Activated T-helper 1 cell treated with anti-CD3 and anti-CD28 coated beads, Interleukin-12 subunit alpha, Interleukin-12 subunit beta, Interleukin-2, Interleukin-4 antibody, amounts not matched to agents 30 ng/mL and 10 ng/mL and 1 ng/mL, durations not matched to agents 14 hours and 24 hours and 36 hours (primary cell): ENCODE measurements at regions not wholly inside any gene's neighbourhood (a gene's known extent, or its start where the extent isn't known, plus 50 kb on each side); places are given as distances from the start of the nearest gene placed in this dataset.

Experiments
- DNase-seq: peaks from one replicate; pipeline ENCODE4 v3.0.0; 2021; ENCODE audit warnings: low spot score
- H3K27ac Mint-ChIP-seq: one replicate; pipeline ENCODE4 v1.8.0; 2021; ENCODE audit warnings: mild to moderate bottlenecking, mixed read lengths
- H3K27me3 Mint-ChIP-seq: one replicate; pipeline ENCODE4 v1.8.0; 2022; ENCODE audit warnings: mild to moderate bottlenecking, moderate library complexity, mixed read lengths; ENCODE audit not compliant: insufficient read depth
- H3K36me3 Mint-ChIP-seq: one replicate; pipeline ENCODE4 v1.8.0; 2021; ENCODE audit warnings: low read depth, mixed read lengths
- H3K4me1 Mint-ChIP-seq: one replicate; pipeline ENCODE4 v1.8.0; 2021; ENCODE audit warnings: low read depth, mixed read lengths
- H3K4me3 Mint-ChIP-seq: one replicate; pipeline ENCODE4 v1.8.0; 2021; ENCODE audit warnings: mild to moderate bottlenecking, moderate library complexity, mixed read lengths
- H3K9me3 Mint-ChIP-seq: one replicate; pipeline ENCODE4 v1.8.0; 2021; ENCODE audit warnings: mixed read lengths
- intact Hi-C: fragments of 100-400 bp; cut with micrococcal nuclease; formaldehyde crosslinking; loops from one replicate; pipeline ENCODE4 v1.15.1; 2024

DNA sequence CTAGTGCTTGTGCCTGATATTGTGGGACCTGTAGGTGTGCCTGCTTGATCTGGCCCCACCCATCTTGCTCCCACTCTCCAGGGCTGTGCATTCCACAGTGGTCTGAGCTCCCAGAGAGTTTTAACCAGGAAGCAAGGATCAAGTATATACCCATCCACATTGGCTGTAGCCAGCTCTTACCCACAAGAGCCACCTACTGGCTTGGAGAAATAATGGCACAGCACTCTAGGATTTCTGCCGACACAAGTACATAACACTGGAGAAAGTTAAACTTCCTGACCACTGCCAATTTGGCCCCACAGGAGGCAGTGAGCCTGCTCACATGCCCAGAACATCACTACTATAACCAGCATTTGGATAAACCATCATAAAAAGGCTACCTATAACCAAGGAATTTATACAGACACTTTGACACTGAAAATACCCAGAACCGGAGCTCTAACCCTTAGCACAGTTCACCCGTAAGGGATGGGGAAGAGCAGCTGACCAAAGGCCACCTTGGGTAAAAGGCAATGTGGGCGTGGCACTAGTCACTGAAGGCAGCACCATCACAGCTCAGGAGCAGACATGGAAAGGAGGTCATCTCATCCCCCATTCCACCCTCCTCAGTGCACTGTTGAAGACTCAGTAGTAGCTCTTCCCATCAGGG lies 440.4 kb downstream of the BTBD3 start:
- intact Hi-C loops: no loop called here
- Mint-ChIP-seq H3K4me3 (no peak overlapping the region), H3K36me3 (no peaks in the 10 kb centered on the region), H3K27ac (no peak overlapping the region), H3K9me3 (peaks cover 12% of the 10 kb centered on the region), H3K27me3 (no peaks in the 10 kb centered on the region), H3K4me1 (no peaks in the 10 kb centered on the region)
- no peak for DNase-seq

DNA sequence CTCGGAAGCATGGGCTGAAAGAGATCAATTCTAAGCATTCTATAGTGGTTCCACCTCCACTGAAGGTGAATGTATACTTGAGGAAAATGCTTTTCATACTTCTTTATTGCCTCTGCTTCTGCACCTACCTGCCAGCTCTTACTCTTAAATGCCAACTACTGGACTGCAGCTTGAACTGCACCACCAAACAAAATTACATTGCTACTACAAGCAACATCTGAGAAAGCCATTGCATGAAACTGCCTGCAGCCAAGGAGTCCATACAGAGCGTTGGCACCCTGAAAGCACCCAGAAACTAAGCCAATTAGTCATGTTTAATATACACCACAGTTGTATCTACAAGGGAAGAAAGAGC lies 440.9 kb downstream of the BTBD3 start:
- no peaks in the 10 kb centered on the region for H3K27me3 Mint-ChIP-seq
- H3K9me3 Mint-ChIP-seq: peaks cover 14% of the 10 kb centered on the region
- no peak overlapping the region for H3K4me3 Mint-ChIP-seq
- H3K36me3 Mint-ChIP-seq: no peaks in the 10 kb centered on the region
- H3K27ac Mint-ChIP-seq: no peak overlapping the region
- H3K4me1 Mint-ChIP-seq: no peaks in the 10 kb centered on the region
- no peak for DNase-seq
- intact Hi-C loops: no loop called here

DNA sequence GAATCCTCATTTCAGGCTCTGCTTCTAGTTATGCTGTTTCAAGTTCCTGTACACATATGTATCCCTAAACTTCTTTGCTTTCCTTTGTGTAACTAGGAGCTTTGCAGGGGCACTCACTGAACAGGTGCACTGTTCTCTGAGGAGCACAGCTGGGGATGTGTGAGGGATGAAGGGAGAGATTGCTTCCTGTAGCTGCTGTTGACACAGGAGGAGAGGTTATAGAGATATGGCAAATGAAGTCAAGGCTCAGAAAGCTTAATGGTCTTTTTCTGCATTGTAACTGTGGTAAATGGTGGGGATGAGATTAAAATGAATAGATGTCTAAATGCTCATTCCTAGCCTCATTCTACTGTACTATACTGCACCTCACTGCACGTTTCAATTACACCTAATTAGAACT lies 454.3 kb downstream of the BTBD3 start:
- DNase-seq: no peak
- Mint-ChIP-seq H3K4me3 (no peak overlapping the region), H3K27ac (no peak overlapping the region), H3K4me1 (no peaks in the 10 kb centered on the region), H3K9me3 (peaks cover 10% of the 10 kb centered on the region), H3K36me3 (no peaks in the 10 kb centered on the region), H3K27me3 (no peaks in the 10 kb centered on the region)
- intact Hi-C loops: no loop called here

DNA sequence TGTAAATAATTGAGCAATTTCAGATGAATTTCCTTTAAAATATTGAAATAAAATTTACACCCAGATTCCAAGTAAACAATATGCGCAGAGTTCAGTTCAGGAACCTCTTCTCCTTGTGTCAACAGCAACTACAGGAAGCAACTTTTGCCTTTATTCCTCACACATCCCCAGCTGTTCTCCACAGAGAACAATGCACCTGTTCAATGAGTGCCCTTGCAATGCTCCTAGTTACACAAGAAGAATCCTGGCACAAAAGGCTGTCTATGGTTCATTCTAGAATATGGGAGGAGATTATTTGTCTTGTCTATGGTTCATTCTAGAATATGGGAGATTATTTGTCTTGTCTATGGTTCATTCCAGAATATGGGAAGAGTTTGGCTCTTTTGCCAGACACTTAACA lies 454.9 kb downstream of the BTBD3 start:
- Mint-ChIP-seq H3K36me3 (no peaks in the 10 kb centered on the region), H3K4me3 (no peak overlapping the region), H3K9me3 (peaks cover 10% of the 10 kb centered on the region), H3K27ac (no peak overlapping the region), H3K27me3 (no peaks in the 10 kb centered on the region), H3K4me1 (no peaks in the 10 kb centered on the region)
- DNase-seq: no peak
- intact Hi-C loops: no loop called here

DNA sequence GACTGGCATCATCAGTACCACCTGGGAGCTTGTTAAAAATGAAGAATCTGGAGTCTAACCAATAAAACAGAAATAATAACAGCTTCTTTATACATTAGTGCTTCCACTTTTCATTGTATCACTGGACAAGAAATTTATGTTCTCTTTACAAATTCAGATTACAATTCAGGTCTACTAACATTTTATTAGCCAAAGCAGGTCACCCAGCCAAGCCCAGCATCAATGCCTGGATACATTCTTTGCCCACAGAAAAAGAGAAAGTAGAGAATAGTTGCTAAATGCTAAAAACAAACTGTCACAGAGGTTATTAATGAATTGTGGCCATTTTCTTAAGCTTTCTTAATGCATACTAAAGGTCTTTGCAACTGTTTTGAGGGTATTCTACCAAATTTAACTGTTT lies 458.3 kb downstream of the BTBD3 start:
- intact Hi-C loops: no loop called here
- Mint-ChIP-seq H3K27me3 (no peaks in the 10 kb centered on the region), H3K4me3 (no peak overlapping the region), H3K9me3 (peaks cover 12% of the 10 kb centered on the region), H3K4me1 (no peaks in the 10 kb centered on the region), H3K36me3 (no peaks in the 10 kb centered on the region), H3K27ac (no peak overlapping the region)
- DNase-seq: no peak

DNA sequence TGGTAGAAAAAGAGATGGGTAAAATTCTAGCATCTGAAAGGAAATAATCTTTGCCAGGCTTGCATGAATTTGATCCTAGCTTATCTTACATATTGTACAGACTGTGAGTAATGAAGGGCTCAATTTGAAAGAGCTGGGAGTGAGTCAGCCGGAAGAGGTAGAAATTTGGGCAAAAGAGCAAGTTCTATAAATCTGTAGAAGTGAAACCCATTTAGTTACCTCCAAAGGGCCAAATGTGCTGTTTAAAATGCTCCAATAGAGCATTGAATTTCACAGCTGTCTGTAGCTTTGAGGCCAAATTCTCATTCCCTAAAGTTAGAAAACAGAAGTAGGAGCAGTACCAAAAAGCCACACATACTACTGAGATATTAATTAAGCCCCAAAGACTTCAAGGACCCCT lies 466.1 kb downstream of the BTBD3 start:
- intact Hi-C loops: no loop called here
- Mint-ChIP-seq H3K4me1 (no peaks in the 10 kb centered on the region), H3K9me3 (peaks cover 12% of the 10 kb centered on the region), H3K36me3 (no peaks in the 10 kb centered on the region), H3K27ac (no peak overlapping the region), H3K4me3 (no peak overlapping the region), H3K27me3 (no peaks in the 10 kb centered on the region)
- DNase-seq: no peak

DNA sequence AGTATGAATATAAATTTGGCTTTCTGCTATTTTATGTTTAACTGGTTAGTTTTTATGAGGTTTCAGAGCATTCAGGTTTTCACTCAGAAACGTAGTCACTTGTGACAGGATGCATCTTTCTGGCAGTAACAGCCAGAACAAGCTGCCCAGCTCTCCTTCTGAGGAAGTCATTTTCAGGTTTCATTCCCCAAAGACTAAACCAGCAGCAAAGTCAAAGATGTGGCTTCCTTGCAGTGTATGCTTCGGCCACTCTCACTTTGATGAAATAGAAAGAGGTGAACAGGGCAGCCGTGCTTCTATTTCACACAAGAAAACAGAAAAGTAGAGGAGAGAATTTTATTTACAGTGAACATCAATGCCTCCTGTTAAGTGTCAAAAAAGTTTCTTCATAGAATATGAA lies 469.1 kb downstream of the BTBD3 start:
- no peak for DNase-seq
- Mint-ChIP-seq H3K36me3 (no peaks in the 10 kb centered on the region), H3K27ac (no peak overlapping the region), H3K9me3 (peaks cover 12% of the 10 kb centered on the region), H3K4me3 (no peak overlapping the region), H3K27me3 (no peaks in the 10 kb centered on the region), H3K4me1 (no peaks in the 10 kb centered on the region)
- intact Hi-C loops: no loop called here

DNA sequence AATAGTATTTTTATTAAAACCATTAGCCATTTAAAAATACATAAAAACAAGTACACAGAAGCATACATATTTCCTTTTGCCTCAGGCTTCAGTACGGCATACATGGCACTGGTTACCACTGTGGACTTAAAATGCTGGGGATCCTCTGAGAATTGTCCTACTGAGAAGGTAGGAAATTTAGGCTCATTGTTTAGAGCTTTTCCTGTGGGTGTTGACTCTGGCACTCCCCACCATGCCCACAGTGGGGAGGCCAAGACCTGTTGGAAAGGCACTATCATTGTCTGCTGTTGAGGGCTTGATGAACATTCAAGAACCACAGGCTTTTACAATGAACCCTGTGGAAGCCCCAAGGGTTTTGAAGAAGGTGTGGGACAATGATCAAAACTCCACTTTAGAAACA lies 473.4 kb downstream of the BTBD3 start:
- DNase-seq: no peak
- Mint-ChIP-seq H3K4me3 (no peak overlapping the region), H3K4me1 (no peaks in the 10 kb centered on the region), H3K9me3 (peaks cover 6% of the 10 kb centered on the region), H3K27ac (no peak overlapping the region), H3K27me3 (no peaks in the 10 kb centered on the region), H3K36me3 (no peaks in the 10 kb centered on the region)
- intact Hi-C loops: no loop called here

DNA sequence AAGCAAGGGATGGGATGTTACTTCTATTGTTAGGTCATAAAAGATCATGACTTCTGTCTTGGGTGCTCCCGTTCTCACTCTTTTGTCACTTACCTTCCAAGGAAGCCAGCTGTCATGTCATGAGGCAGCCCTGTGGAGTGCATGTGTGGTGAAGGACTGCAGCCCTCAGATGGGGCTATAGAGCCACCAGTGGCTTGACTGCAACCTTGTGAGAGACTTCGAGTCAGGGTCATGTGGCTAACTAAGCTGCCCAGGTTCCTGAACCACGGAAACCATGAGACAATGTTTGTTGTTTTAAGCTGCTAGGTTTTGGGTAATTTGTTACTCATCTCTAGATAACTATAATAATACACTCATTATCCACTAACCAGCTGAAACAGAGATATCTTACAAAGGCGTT lies 477.1 kb downstream of the BTBD3 start:
- Mint-ChIP-seq H3K27ac (no peak overlapping the region), H3K27me3 (no peaks in the 10 kb centered on the region), H3K4me3 (no peak overlapping the region), H3K4me1 (no peaks in the 10 kb centered on the region), H3K36me3 (no peaks in the 10 kb centered on the region), H3K9me3 (peaks cover 6% of the 10 kb centered on the region)
- no peak for DNase-seq
- intact Hi-C loops: no loop called here

DNA sequence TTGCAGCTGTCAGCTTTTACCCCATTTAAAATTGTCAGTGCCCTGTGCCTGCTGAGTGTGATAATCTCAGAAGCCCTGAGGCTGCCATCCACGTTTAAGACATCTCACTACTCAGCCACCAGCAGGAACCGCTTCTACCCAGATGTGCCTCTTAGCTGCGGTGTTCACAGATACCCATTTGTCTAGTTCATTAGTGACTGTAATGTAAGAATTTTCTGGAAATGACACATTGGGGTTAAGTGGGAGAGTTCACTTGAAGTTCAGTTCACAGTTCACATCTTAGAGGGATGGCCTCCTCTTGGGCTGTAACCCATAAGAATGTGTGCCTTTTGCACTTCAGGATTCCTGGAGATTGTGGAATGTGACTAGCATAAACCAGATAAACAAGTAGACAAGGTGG lies 477.7 kb downstream of the BTBD3 start:
- Mint-ChIP-seq H3K27me3 (no peaks in the 10 kb centered on the region), H3K4me1 (no peaks in the 10 kb centered on the region), H3K36me3 (no peaks in the 10 kb centered on the region), H3K27ac (no peak overlapping the region), H3K9me3 (peaks cover under 1% of the 10 kb centered on the region), H3K4me3 (no peak overlapping the region)
- no peak for DNase-seq
- intact Hi-C loops: no loop called here

DNA sequence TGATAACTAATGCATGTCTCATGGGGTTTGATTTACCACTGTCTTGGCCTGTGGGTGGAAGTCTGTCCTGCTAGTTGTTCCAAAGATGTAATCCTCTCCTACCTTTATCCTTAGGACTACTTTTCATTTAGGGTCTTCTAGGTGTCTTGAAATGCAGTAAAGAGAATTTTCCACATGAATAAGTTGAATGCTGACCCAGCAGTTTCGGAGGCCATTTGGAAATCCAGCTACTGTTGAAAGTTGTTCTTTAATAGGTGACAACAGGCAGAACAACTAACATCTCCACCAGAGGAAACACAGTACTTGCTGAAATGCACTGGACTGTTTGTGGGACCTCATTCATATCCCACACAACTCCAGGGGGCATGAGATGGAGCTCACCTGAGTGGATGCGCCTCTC lies 478.1 kb downstream of the BTBD3 start:
- Mint-ChIP-seq H3K4me3 (no peak overlapping the region), H3K4me1 (no peaks in the 10 kb centered on the region), H3K9me3 (no peaks in the 10 kb centered on the region), H3K27me3 (no peaks in the 10 kb centered on the region), H3K27ac (no peak overlapping the region), H3K36me3 (no peaks in the 10 kb centered on the region)
- no peak for DNase-seq
- intact Hi-C loops: no loop called here

DNA sequence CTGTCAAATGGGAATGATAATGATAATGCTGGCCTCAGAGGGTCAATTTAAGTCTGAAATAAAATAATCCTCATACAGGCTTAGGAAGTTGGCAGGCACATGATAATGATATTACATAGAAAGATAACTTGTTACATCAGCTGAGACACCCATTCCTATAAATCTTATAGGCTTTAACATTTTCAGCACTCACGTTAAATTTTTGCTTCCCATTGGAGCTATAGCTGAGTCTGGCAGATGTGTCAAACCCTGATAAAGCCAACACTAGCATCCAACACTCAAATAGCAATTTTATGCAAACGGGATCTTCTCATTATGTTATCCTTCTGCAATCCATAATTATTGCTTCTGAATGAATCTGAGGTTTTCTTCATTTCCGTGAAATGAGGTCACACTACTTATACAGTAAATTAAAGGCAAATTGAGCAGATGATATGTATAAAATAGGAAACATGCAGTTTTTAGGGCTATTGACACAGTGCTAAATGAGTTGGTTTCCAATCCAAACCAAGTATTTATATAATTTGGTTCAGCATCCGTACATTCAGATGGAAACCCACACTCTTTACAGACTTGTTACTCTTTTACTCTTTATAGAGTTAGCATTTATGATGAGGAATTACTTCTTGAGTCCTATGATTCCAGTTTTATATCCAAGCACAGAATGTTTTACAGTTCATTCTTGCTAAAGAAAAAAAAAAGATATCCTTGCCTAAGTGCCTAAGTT lies 481.6 kb downstream of the BTBD3 start:
- H3K4me1 Mint-ChIP-seq: no peaks in the 10 kb centered on the region
- H3K27ac Mint-ChIP-seq: no peak overlapping the region
- no peak for DNase-seq
- H3K9me3 Mint-ChIP-seq: peaks cover 12% of the 10 kb centered on the region
- no peak overlapping the region for H3K4me3 Mint-ChIP-seq
- intact Hi-C loops: no loop called here
- no peaks in the 10 kb centered on the region for H3K36me3 Mint-ChIP-seq
- H3K27me3 Mint-ChIP-seq: no peaks in the 10 kb centered on the region

DNA sequence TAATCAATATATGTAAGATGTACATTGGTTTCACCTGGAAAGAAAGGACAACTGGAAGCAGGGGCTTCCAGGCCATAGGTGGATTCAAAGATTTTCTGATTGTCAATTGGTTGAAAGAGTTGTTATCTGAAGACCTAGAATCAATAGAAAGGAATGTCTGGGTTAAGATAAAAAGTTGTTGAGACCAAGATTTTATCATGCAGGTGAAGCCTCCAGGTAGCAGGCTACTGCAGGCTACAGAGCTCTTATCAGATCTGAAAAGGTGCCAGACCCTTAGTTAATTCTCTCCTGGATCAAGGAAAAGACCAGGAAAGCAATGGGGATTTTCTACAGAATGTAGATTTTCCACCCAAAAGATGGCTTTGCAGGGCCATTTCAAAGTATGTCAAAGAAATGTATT lies 487.2 kb downstream of the BTBD3 start:
- Mint-ChIP-seq H3K36me3 (no peaks in the 10 kb centered on the region), H3K4me1 (no peaks in the 10 kb centered on the region), H3K9me3 (peaks cover 41% of the 10 kb centered on the region), H3K27ac (no peak overlapping the region), H3K4me3 (no peak overlapping the region), H3K27me3 (no peaks in the 10 kb centered on the region)
- no peak for DNase-seq
- intact Hi-C loops: no loop called here

DNA sequence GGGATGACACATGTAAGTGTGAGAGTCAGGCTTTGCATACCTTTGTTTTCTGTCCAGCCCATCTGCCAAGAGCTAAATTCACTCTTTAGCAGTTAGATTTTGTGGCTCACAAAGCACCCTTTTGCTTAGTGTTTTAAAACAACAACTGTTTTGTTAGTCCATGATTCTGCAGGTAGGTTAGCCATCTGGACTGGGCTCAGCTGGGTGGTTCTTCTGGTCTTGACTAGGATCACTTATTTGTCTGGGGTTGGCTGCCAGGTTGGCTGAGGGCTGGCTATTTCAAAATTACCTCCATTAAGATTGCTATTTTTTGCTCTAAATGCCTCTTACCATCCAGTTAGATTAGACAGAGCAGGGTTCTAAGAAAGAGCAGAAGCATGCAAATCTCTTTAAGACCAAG lies 489.3 kb downstream of the BTBD3 start:
- Mint-ChIP-seq H3K27ac (no peak overlapping the region), H3K27me3 (no peaks in the 10 kb centered on the region), H3K9me3 (peaks cover 48% of the 10 kb centered on the region), H3K36me3 (no peaks in the 10 kb centered on the region), H3K4me1 (no peaks in the 10 kb centered on the region), H3K4me3 (no peak overlapping the region)
- DNase-seq: no peak
- intact Hi-C loops: no loop called here
